Epithelial cell of esophagus (primary cell): ENCODE measurements at regions not wholly inside any gene's neighbourhood (a gene's known extent, or its start where the extent isn't known, plus 50 kb on each side); places are given as distances from the start of the nearest gene placed in this dataset.

Experiments
- DNase-seq: peaks from one replicate; pipeline ENCODE4 v3.0.0; 2010; ENCODE audit warnings: low read depth
- H3K4me3 ChIP-seq: 2 replicates; pipeline ENCODE4 v1.5.1; 2011; ENCODE audit warnings: mild to moderate bottlenecking, low read length, control low read depth
- CTCF ChIP-seq: IDR thresholded peaks from 2 replicates; pipeline ENCODE4 v1.5.1; 2011; ENCODE audit warnings: low read depth, mild to moderate bottlenecking, low read length, control low read depth, inconsistent platforms; ENCODE audit not compliant: insufficient read depth; ENCODE audit errors: missing control alignments

DNA sequence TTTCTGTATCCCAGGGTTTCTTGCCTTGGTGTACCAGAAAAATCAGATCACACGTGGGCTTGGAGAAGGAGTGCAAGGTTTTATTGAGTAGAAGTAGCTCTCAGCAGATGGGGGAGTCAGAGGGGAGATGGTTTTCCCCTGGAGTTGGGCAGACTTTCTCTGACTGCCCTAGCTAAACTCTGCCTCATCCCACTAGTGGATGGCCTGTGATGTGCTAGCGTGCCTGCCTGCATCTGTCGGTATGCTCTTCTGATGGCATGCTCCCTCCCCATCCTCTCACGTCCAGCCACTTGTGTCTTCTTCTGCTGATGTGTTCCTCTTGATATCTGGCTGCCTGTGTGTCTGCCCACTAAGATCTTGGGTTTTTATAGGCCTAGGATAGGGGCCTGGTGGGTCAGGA, 616.1 kb upstream of the RGMB start:
- DNase-seq = no peak
- no peak overlapping the region for H3K4me3 ChIP-seq
- no peak for TF ChIP-seq CTCF

DNA sequence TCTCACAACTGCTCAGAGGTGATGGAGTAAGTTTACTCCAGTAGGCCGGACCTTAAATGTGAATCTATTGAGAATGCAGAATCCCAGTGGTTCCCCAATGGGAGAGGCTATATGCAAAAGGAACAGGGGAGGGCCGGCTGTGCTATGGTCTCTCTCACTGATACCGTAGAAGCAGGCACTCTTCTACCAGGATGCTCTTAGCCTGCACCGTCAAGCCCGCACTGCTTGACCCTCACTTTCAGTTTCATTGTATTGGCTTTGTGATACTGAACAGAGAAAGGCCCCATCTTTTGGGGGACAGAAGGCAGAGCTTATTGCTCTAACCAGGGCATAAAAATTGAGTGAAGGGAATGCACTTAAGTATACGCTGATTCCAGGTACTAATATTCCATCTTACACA, 615.0 kb upstream of the RGMB start:
- DNase-seq = no peak
- no peak overlapping the region for H3K4me3 ChIP-seq
- no peak for TF ChIP-seq CTCF

GRCh38 chr5:98163796-98164493, 609.5 kb upstream of the RGMB start:
- TF ChIP-seq CTCF = no peak
- H3K4me3 ChIP-seq = no peak overlapping the region
- no peak for DNase-seq

- H3K4me3 ChIP-seq = no peak overlapping the region
- TF ChIP-seq CTCF = no peak
- DNase-seq = peak; percentile 37
These were observed 604.6 kb upstream of the RGMB start for GRCh38 chr5:98168871-98169270.

- DNase-seq = no peak
- TF ChIP-seq CTCF = no peak
- H3K4me3 ChIP-seq = no peak overlapping the region
These were observed 602.5 kb upstream of the RGMB start for GRCh38 chr5:98170994-98171393.

GRCh38 chr5:98173334-98173733, 600.1 kb upstream of the RGMB start:
- TF ChIP-seq CTCF = no peak
- DNase-seq = peak; percentile 68

DNA sequence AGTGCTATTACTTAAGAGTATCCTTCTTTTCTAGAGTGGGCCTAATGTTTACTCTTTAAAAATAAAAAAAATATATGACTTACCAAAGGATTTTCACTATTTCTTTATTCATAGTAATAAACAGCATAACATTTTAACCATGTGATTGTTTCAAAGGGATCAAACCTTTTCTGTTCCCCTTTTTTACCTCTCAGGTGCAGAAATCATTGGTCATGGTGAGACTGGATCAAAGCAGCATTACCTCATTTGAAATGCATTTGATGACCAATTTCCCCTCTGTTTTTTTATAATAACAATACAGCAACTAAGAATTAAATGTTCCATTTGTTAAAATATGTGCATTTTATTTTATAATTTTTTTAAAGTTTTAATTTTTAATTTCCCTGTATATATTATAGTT, 598.0 kb upstream of the RGMB start:
- no peak overlapping the region for H3K4me3 ChIP-seq
- DNase-seq = peak; percentile 22
- no peak for TF ChIP-seq CTCF

More at GRCh38 chr5:98173334-98173733, 600.1 kb upstream of the RGMB start:
- no peak overlapping the region for H3K4me3 ChIP-seq
